MM.1S (cell line): ENCODE measurements at regions not wholly inside any gene's neighbourhood (a gene's known extent, or its start where the extent isn't known, plus 50 kb on each side); places are given as distances from the start of the nearest gene placed in this dataset.

ENCODE experiments used
- EZH2 ChIP-seq: fragments of 300-600 bp; sonication (generic); optimal IDR thresholded peaks from 2 replicates; pipeline ENCODE3; 2017; ENCODE audit warnings: low read depth, mild to moderate bottlenecking, antibody characterized with exemption, low read length, mixed read lengths
- EZH2phosphoT487 ChIP-seq: fragments of 300-600 bp; sonication (generic); IDR thresholded peaks from 2 replicates; pipeline ENCODE4 v1.6.1; 2018; ENCODE audit warnings: antibody characterized with exemption, low read length
- TF ChIP-seq, protein P1 (sequence below): fragments of 300-600 bp; sonication (generic); IDR thresholded peaks from 2 replicates; pipeline ENCODE4 v1.5.1; 2016; ENCODE audit warnings: antibody characterized with exemption, low read length, mixed read lengths

DNA sequence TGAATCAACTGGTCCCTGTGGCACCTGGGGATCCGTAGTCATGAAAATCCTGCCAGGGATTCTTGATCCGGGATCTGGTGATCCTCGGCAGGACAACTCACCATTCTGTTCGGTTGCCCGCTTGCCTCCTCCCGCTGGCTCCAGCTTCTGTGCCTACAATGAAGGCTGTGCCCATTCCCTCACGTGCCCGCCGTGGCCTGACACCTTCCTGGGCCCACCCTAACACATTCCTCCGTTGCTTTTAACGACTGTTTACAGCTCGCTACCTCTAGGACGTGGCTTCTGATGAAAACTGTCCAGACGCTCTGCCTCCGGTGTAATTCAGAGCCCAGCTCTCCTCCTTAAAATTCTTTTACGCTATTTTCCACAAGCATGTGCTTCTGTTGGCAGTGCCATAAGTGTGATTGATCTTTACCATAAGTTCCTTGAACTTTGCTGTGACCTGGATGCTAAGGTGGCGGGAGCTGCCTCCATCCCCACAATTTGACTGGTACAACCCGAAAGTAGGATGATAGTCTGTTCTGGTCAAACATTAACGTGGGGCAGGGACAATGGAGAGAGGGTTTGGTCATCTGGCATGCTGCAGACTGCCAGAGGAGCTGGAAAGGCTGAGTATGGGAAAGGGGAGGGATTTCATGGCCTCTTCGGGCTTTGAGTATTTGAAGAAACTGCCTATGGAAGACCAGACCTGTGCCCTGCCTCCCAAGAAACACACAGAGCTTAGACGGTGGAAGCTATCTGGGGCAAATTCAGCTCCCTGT lies 206.8 kb upstream of the TNP1 start:
- TF ChIP-seq EZH2phosphoT487 (no peak), EZH2 (no peak)
- TF ChIP-seq, protein P1, sequence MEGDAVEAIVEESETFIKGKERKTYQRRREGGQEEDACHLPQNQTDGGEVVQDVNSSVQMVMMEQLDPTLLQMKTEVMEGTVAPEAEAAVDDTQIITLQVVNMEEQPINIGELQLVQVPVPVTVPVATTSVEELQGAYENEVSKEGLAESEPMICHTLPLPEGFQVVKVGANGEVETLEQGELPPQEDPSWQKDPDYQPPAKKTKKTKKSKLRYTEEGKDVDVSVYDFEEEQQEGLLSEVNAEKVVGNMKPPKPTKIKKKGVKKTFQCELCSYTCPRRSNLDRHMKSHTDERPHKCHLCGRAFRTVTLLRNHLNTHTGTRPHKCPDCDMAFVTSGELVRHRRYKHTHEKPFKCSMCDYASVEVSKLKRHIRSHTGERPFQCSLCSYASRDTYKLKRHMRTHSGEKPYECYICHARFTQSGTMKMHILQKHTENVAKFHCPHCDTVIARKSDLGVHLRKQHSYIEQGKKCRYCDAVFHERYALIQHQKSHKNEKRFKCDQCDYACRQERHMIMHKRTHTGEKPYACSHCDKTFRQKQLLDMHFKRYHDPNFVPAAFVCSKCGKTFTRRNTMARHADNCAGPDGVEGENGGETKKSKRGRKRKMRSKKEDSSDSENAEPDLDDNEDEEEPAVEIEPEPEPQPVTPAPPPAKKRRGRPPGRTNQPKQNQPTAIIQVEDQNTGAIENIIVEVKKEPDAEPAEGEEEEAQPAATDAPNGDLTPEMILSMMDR, result no peak
